ENCODE measurements at regions not wholly inside any gene's neighbourhood (a gene's known extent, or its start where the extent isn't known, plus 50 kb on each side); places are given as distances from the start of the nearest gene placed in this dataset.
"Not testable (repeated sequence)": the region's sequence is repeated elsewhere in the genome, so short reads cannot be mapped to it uniquely, and the experiment has no call there.

- no peak for FAIRE-seq
Measured at GRCh38 chr21:41582866-41583265, 74.9 kb upstream of the TMPRSS2 start.

- FAIRE-seq = no peak
Measured at GRCh38 chr21:41582298-41582840, 74.4 kb upstream of the TMPRSS2 start.

DNA sequence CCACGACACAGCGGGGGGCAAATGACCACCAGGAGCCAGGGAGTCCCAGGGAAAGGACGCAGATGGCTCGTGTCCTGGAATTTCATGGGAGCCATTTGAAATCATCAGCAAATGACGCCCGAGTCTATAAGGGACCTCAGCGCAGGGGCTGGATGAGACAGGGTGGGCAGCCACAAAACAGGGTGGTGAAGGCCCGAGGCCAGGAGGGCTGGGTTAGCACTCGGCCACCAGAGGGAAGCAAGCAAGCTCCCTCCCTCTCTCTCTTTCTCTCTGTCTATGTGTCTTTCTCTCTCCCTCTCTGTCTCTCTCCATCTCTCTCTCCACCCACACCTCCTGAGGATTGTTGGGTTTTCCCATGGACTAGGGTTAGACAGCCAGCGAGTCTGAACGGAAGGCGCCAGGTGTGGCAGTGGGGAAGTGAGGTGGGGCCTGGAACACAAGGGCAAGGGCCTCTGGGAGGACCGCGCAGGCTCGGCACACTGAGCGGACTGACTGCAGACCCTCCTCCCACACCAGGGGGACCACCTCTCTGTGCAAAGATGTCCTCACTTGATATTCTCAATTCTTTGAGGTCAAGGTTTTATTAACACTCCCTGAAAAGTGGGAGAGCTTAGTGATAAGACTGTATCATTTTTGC is 73.8 kb upstream of the TMPRSS2 start:
- FAIRE-seq = no peak

- no peak for FAIRE-seq
Measured at GRCh38 chr21:41580758-41581554, 73.0 kb upstream of the TMPRSS2 start.

DNA sequence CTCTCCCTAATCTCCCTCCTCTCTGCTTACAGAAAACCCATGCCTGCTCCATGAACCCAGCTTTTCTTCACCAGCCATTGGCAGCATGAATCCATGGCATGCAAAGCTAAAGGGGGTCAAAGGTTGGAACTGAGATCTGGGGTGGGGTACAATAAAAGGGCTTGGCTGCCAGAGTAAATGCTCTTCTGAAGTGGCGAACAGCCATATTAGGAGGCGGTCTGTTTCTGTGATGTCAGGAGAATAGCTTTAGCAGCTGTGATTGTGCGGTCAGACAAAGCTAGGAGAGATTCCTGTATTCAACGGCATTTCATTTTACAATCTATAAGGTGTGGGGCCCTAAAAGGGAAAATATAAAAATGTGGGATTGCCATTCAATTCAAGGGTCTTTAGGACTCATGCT is 71.7 kb upstream of the TMPRSS2 start:
- FAIRE-seq = no peak

GRCh38 chr21:41578716-41579115 is 70.8 kb upstream of the TMPRSS2 start:
- FAIRE-seq = no peak

GRCh38 chr21:41578083-41578482 is 70.1 kb upstream of the TMPRSS2 start:
- no peak for FAIRE-seq

DNA sequence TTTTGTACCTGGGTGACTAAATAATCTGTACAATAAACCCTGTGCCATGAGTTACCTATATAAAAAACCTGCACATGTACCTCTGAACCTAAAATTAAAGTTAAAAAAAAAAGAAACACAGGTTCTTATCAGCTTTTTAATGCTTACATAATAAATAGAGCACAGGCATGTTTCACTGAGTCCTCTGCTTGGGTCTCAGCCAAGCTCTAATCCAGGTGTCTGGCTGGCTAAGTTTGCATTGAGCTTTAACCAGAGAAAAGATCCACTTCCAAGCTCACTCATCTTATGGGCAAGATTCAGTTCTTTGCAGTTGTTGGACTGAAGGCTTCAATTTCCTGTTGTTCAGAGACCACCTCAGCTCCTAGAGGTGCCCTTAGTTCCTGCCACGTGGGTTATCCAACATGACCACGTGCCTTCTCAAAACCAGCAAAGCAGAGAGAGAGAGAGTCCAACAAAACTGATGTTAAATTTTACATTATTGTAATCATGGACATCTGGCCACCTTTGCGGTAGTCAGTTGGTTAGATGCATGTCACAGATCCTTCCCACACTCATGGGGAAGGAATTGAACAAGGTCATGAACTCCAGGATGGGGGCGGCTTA is 68.2 kb upstream of the TMPRSS2 start:
- no peak for FAIRE-seq

GRCh38 chr21:41573902-41574690 is 66.1 kb upstream of the TMPRSS2 start:
- FAIRE-seq = no peak

DNA sequence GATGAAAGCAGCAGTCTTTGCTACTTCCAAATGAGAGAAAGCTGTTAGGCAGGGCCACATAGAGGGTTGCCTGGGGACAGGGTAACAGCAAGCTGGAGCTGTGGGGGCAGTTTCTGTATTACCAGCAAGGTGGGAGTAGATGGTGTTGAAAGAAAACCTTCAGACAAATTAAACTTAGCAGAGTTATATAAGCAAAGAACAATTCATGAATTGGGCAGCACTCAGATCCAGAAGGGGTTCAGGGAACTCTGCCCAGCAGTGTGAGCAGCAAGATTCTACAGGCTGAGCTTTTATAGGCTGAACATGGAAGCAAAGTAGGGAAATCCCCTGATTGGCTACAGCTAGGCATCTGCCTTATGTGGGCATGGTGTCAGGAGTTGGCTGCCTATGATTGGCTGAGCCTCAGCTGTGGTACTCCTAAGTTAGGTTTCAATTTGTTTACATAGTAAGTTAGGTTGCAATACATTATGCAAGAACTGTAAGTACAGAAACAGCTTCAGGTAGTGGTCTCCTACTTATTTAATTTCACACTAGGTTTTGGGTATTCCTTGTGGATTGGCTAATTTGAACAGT is 64.1 kb upstream of the TMPRSS2 start:
- no peak for FAIRE-seq

DNA sequence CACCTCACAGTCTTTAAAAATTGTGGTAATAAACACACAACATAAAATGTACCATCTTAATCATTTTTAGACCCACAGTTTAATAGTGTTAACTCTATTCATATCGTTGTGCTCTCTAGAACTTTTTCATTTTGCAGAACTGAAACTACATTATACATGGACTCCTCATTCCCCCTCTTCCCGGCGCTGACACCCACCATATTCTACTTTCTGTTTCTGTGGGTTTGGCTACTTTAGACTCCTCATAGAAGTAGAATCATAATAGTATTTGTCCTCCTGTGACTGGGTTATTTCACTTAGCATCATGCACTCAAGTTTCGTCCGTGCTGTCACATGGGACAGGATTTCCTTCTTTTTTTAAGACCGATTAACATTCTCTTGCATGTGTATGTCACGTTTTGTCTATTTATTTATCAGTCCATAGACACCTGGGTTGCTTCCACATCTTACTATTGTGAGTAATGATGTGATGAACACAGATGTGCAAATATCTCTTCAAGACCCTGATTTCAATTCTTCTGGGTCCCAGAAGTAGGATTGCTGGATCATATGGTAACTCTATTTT is 62.9 kb upstream of the TMPRSS2 start:
- no peak for FAIRE-seq

- FAIRE-seq = no peak
Measured at GRCh38 chr21:41568606-41569385, 60.8 kb upstream of the TMPRSS2 start.

DNA sequence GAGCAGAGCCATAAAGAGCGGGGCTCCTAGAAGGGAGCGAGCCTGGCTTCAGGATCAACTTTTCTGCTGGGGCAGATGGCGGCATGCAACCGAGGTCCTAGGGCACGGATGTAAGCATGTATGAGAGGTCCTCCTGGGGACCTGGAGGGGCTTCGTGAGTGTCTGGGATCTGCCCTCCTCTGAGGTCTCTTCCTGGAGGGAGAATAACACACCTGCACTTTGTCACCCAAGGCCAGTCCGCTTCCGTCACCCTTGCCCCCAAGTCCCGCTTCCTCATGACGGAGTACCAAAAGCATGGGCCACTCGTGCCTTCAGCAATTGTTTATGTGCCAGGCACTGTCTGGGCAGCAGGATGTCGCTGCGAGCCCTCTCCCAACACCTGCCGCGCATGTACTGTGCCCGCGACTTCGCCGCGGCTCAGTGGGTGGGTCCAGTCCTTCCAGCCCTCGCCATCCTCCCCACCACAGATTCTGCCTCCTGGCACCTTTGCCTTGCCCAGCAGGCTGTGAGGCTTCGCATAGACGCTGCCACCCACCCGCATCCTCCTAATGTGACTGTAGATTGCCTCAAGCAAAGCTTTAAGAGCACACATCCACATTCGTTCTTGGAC is 60.0 kb upstream of the TMPRSS2 start:
- FAIRE-seq = no peak

DNA sequence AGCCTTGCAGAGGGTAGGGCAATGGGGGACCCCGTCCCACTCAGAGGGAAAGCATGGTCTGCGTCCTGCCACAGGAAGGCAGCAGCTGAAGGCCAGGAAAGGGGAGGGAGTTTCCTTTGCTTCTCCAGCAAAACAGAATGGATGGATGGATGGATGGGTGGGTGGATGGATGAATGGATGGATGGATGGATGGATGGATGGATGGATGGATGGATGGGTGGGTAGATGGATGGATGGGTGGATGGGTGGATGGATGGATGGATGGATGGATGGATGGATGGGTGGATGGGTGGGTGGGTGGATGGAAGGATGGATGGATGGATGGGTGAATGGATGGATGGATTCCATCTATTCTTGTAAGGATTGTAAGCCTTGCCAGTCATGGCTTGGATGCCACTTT is 59.3 kb upstream of the TMPRSS2 start:
- not testable (repeated sequence) for FAIRE-seq

GRCh38 chr21:41566500-41567014 is 58.6 kb upstream of the TMPRSS2 start:
- FAIRE-seq = no peak

- no peak for FAIRE-seq
Measured at GRCh38 chr21:41565550-41565949, 57.6 kb upstream of the TMPRSS2 start.

GRCh38 chr21:41564871-41565274 is 56.9 kb upstream of the TMPRSS2 start:
- no peak for FAIRE-seq

- FAIRE-seq = no peak
Measured at GRCh38 chr21:41562101-41563000, 54.4 kb upstream of the TMPRSS2 start.

- no peak for FAIRE-seq
Measured at GRCh38 chr21:41561701-41562100, 53.7 kb upstream of the TMPRSS2 start.
